GM13977 (cell line): ENCODE measurements at regions not wholly inside any gene's neighbourhood (a gene's known extent, or its start where the extent isn't known, plus 50 kb on each side); places are given as distances from the start of the nearest gene placed in this dataset.

Experiments used
- DNase-seq: peaks from one replicate; pipeline ENCODE4 v3.0.0; 2012; ENCODE audit warnings: low spot score
- in situ Hi-C: fragments of 300-500 bp; cut with MboI; formaldehyde crosslinking; loops from one replicate; pipeline ENCODE4 v1.12.0; 2022; ENCODE audit warnings: low sequenced_read_pairs, low pct_unique_long_range_greater_than_20kb, mixed read lengths, inconsistent platforms; ENCODE audit not compliant: unreplicated experiment
- TF ChIP-seq, protein P1 (sequence below): IDR thresholded peaks from 2 replicates; pipeline ENCODE4 v1.5.1; 2012; ENCODE audit warnings: mild to moderate bottlenecking, control low read depth; ENCODE audit not compliant: insufficient read depth; ENCODE audit errors: extremely low read depth, missing control alignments

DNA sequence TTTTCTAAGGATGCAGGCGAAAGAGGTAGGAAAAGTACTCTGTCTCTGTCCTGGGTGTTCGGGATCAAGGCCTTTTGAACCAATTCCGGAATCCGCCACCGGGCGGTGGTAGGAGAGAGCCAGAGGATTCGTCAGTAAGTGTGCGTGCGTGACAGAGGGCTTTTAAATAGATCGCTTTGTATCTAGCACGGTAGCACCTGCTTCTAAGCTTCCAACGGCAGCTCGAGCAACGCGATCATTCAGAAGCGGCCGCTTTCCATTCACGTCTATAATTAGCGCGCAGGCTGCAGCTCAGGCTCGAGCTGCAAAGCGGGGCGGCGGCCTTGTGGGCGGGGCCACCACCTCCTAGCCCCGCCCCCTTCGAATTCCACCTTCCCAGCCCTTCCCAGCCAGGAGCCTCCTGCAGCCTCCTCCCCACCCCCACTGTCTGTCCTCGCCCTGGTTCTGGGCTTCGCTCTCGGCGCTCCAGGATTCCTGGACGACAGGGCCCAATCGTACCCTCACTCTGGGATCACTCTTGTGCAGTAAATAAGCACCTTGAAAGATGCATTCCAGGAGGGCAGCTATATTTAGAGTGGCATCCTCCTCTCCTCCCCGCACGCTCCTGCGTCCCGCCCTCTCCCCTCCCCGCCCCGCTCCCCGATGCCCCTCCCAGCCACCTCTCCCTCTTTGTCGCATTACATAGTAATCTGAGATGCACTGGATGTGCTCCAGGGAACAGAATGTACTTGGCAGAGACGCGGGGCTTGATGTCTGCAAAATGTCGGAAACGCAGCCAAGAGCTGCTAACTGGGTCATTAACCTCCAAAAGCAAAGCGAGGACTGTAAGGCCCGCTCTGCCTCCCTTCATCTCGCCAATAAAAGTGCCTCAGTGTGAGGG lies 224.1 kb upstream of the TPRG1 start:
- no peak for DNase-seq
- TF ChIP-seq, protein P1, sequence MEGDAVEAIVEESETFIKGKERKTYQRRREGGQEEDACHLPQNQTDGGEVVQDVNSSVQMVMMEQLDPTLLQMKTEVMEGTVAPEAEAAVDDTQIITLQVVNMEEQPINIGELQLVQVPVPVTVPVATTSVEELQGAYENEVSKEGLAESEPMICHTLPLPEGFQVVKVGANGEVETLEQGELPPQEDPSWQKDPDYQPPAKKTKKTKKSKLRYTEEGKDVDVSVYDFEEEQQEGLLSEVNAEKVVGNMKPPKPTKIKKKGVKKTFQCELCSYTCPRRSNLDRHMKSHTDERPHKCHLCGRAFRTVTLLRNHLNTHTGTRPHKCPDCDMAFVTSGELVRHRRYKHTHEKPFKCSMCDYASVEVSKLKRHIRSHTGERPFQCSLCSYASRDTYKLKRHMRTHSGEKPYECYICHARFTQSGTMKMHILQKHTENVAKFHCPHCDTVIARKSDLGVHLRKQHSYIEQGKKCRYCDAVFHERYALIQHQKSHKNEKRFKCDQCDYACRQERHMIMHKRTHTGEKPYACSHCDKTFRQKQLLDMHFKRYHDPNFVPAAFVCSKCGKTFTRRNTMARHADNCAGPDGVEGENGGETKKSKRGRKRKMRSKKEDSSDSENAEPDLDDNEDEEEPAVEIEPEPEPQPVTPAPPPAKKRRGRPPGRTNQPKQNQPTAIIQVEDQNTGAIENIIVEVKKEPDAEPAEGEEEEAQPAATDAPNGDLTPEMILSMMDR: no peak
- in situ Hi-C loops: no loop called here

DNA sequence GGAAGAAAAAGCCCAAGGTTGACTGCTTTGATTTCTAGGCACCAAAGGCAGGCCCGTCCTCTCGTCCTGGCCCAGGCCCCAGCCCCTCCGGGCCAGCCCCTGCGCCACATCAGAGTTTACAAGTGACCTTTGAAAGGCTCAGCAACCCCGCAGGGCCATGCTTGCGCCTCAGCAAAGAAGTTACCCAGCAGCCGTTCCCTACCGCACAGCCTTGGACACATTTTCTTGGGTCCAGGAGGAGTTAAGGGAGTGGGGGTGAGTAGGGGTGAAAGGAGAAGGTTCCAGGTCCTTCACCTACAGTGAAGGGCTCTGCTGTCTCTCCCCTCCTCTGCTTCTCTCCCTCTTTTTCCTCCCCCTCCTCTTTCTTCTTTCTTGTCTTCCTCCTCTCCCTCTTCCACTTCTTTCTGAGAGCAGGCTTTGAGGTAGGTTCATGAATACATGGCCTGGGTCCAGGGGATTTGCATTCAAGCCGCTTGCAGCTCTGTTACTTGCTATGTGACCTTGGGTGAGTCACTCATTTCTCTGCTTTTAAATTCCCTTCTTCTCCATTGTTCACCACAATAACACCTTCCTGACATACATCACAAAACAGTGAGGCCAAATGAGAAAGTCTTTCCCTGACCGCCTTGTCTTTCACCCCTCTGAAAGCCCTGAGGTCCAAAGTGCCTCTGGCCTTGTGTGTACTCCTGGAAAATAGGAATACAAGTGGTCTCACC lies 223.3 kb upstream of the TPRG1 start:
- TF ChIP-seq, protein P1: no peak
- no peak for DNase-seq
- in situ Hi-C loops: no loop called here

DNA sequence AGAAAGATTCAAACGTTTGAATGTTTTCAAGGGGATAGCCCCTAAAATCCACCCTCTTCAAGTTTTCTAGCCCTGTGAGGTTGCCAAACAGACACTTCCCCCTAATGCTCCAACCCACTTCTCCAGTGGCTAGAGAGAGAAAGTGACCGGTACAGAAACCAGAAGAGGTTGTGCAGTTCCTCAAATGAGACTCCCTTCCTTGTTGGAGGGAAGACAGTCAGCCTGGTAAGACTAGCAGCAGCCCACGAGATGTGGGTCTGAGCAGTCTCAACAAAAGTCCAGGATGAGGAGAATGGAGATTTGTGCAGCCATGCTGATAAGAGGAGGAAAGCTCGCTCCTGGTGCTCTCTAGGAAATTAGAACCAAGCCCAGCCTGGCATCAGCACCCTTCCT lies 222.8 kb upstream of the TPRG1 start:
- DNase-seq: no peak
- TF ChIP-seq, protein P1: no peak
- in situ Hi-C loops: no loop called here

- in situ Hi-C loops: no loop called here
- TF ChIP-seq, protein P1: no peak
- DNase-seq: no peak
Measured at GRCh38 chr3:188949456-188949855, 222.3 kb upstream of the TPRG1 start.

DNA sequence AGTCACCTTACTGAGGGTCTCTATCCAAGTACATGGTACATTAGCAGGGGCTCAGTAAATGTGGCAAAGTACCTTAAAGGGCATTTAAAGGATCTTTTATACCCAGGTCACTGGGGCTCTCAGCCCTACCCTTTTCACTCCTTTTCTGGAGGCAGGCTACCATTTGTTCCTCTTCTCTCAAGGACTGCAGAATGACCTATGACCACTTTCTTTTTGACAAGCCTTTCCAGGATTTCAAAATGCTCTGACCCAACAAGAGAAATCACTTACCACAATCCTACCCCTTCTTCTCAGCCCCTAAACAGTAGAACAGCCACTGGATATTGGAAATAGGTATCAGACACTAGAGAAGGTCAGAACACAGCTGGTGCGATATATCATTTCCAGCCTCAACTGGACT lies 221.8 kb upstream of the TPRG1 start:
- in situ Hi-C loops: loop anchor here (5.0 kb wide), 1 partner anchor 1208 kb away; no protein-coding TSS in a partner anchor
- TF ChIP-seq, protein P1: no peak
- no peak for DNase-seq

GRCh38 chr3:188950832-188951489 lies 220.8 kb upstream of the TPRG1 start:
- no peak for DNase-seq
- TF ChIP-seq, protein P1: no peak
- in situ Hi-C loops: loop anchor here (5.0 kb wide), 1 partner anchor 1209 kb away; no protein-coding TSS in a partner anchor
